Cerebellar nuclear complex (tissue), 1 donor: ENCODE measurements at regions not wholly inside any gene's neighbourhood (a gene's known extent, or its start where the extent isn't known, plus 50 kb on each side); places are given as distances from the start of the nearest gene placed in this dataset.
"Not testable (repeated sequence)": the region's sequence is repeated elsewhere in the genome, so short reads cannot be mapped to it uniquely, and the experiment has no call there.

Source experiments
- DNase-seq, 2 experiments: peaks; one replicate each; lab custom pipeline; 2025; lab: John Stamatoyannopoulos, UW

GRCh38 chr18:43341014-43341413 is 63.7 kb upstream of the SYT4 start:
- DNase-seq: no peak

- DNase-seq: peak in 1 of 2 experiments; percentile 7
These were observed 72.9 kb upstream of the SYT4 start for GRCh38 chr18:43350176-43350575.

GRCh38 chr18:43364535-43364934 is 87.2 kb upstream of the SYT4 start:
- DNase-seq: no peak

GRCh38 chr18:43367895-43368294 is 90.6 kb upstream of the SYT4 start:
- no peak for DNase-seq

- DNase-seq: not testable (repeated sequence)
These were observed 92.0 kb upstream of the SYT4 start for GRCh38 chr18:43369311-43369710.

- DNase-seq: no peak
These were observed 95.5 kb upstream of the SYT4 start for GRCh38 chr18:43372773-43373172.

GRCh38 chr18:43380104-43380672 is 102.9 kb upstream of the SYT4 start:
- DNase-seq: no peak

GRCh38 chr18:43382641-43383403 is 105.5 kb upstream of the SYT4 start:
- DNase-seq: no peak

GRCh38 chr18:43389163-43389562 is 111.9 kb upstream of the SYT4 start:
- no peak for DNase-seq

- no peak for DNase-seq
These were observed 114.9 kb upstream of the SYT4 start for GRCh38 chr18:43392168-43392567.

GRCh38 chr18:43393174-43393573 is 115.9 kb upstream of the SYT4 start:
- DNase-seq: peak in 1 of 2 experiments; percentile 80

GRCh38 chr18:43396266-43396665 is 119.0 kb upstream of the SYT4 start:
- peak in 1 of 2 experiments; percentile 55 for DNase-seq

GRCh38 chr18:43398601-43399000 is 121.3 kb upstream of the SYT4 start:
- no peak for DNase-seq

- DNase-seq: no peak
These were observed 127.8 kb upstream of the SYT4 start for GRCh38 chr18:43405097-43405496.

- DNase-seq: no peak
These were observed 136.7 kb upstream of the SYT4 start for GRCh38 chr18:43414006-43414405.

- DNase-seq: no peak
These were observed 142.8 kb upstream of the SYT4 start for GRCh38 chr18:43420091-43420490.

GRCh38 chr18:43420950-43421349 is 143.7 kb upstream of the SYT4 start:
- no peak for DNase-seq

- DNase-seq: no peak
These were observed 145.2 kb upstream of the SYT4 start for GRCh38 chr18:43422518-43422917.

- no peak for DNase-seq
These were observed 158.6 kb upstream of the SYT4 start for GRCh38 chr18:43435851-43436250.

- no peak for DNase-seq
These were observed 164.8 kb upstream of the SYT4 start for GRCh38 chr18:43442131-43442530.

- no peak for DNase-seq
These were observed 165.3 kb upstream of the SYT4 start for GRCh38 chr18:43442571-43442970.

- DNase-seq: no peak
These were observed 188.2 kb upstream of the SYT4 start for GRCh38 chr18:43465483-43465882.

GRCh38 chr18:43471873-43472272 is 194.6 kb upstream of the SYT4 start:
- no peak for DNase-seq

GRCh38 chr18:43481069-43481468 is 203.8 kb upstream of the SYT4 start:
- no peak for DNase-seq
